Smooth muscle cell (in vitro differentiated cells): ENCODE measurements at regions not wholly inside any gene's neighbourhood (a gene's known extent, or its start where the extent isn't known, plus 50 kb on each side); places are given as distances from the start of the nearest gene placed in this dataset.

Experiments
- DNase-seq: peaks from one replicate; lab custom pipeline; 2025; ENCODE audit not compliant: unreplicated experiment; lab: John Stamatoyannopoulos, UW
- H2AFZ ChIP-seq: fragments of 200-600 bp; sonication (generic); 2 replicates; pipeline ENCODE4 v1.6.0; 2016; ENCODE audit warnings: antibody characterized with exemption, low read depth, mild to moderate bottlenecking
- H3F3A ChIP-seq: fragments of 200-600 bp; sonication (generic); 2 replicates; pipeline ENCODE4 v1.6.0; 2017; ENCODE audit warnings: antibody characterized with exemption, low read depth
- H3K27ac ChIP-seq: fragments of 200-600 bp; sonication (generic); 2 replicates; pipeline ENCODE4 v1.5.1; 2016; ENCODE audit warnings: low read depth, mild to moderate bottlenecking
- H3K27me3 ChIP-seq: fragments of 200-600 bp; sonication (generic); 2 replicates; pipeline ENCODE4 v1.6.1; 2016; ENCODE audit warnings: low read depth, mild to moderate bottlenecking
- H3K36me3 ChIP-seq: fragments of 200-600 bp; sonication (generic); 2 replicates; pipeline ENCODE4 v1.5.1; 2016; ENCODE audit warnings: low read depth
- H3K4me1 ChIP-seq: fragments of 200-600 bp; sonication (generic); 2 replicates; pipeline ENCODE4 v1.5.1; 2016; ENCODE audit warnings: low read depth
- H3K4me2 ChIP-seq: fragments of 200-600 bp; sonication (generic); 2 replicates; pipeline ENCODE4 v1.6.0; 2016; ENCODE audit warnings: mild to moderate bottlenecking
- H3K4me3 ChIP-seq: fragments of 200-600 bp; sonication (generic); 2 replicates; pipeline ENCODE4 v1.5.1; 2016; ENCODE audit warnings: mild to moderate bottlenecking
- H3K79me2 ChIP-seq: fragments of 200-600 bp; sonication (generic); 2 replicates; pipeline ENCODE4 v1.6.0; 2016; ENCODE audit warnings: low read depth, mild to moderate bottlenecking
- H3K9ac ChIP-seq: fragments of 200-600 bp; sonication (generic); 2 replicates; pipeline ENCODE4 v1.6.0; 2016; ENCODE audit warnings: low read depth
- H3K9me3 ChIP-seq: fragments of 200-600 bp; sonication (generic); replicated peaks from 2 replicates; pipeline ENCODE4 v1.5.1; 2016; ENCODE audit warnings: low read depth
- H4K20me1 ChIP-seq: fragments of 200-600 bp; sonication (generic); 2 replicates; pipeline ENCODE4 v1.6.0; 2016; ENCODE audit warnings: low read depth
- CTCF ChIP-seq: fragments of 200-600 bp; sonication (generic); IDR thresholded peaks from 2 replicates; pipeline ENCODE4 v1.5.1; 2017; ENCODE audit warnings: borderline replicate concordance, mild to moderate bottlenecking, antibody characterized with exemption; ENCODE audit not compliant: insufficient read depth, poor library complexity, severe bottlenecking
- WGBS: methylation state at CpG from one replicate; pipeline ENCODE4 v1.1.7; 2016; ENCODE audit warnings: low lambda C conversion rate; 5-methylcytosine and 5-hydroxymethylcytosine counted together

GRCh38 chr6:166771701-166772100 is 144.7 kb upstream of the RPS6KA2 start:
- H3K9ac ChIP-seq, result no peak overlapping the region
- no peaks in the 10 kb centered on the region for H3F3A ChIP-seq
- H3K4me1 ChIP-seq, result peaks cover 3% of the 10 kb centered on the region
- no peak overlapping the region for H2AFZ ChIP-seq
- no peak overlapping the region for H3K4me3 ChIP-seq
- H3K79me2 ChIP-seq, result no peaks in the 10 kb centered on the region
- DNase-seq, result no peak
- H4K20me1 ChIP-seq, result no peaks in the 10 kb centered on the region
- WGBS, result 94% methylated on average over 13 of the region's 13 CpGs
- no peak for TF ChIP-seq CTCF
- H3K27ac ChIP-seq, result no peak overlapping the region
- no peaks in the 10 kb centered on the region for H3K9me3 ChIP-seq
- no peaks in the 10 kb centered on the region for H3K36me3 ChIP-seq
- no peak overlapping the region for H3K4me2 ChIP-seq
- H3K27me3 ChIP-seq, result peaks cover 7% of the 10 kb centered on the region

DNA sequence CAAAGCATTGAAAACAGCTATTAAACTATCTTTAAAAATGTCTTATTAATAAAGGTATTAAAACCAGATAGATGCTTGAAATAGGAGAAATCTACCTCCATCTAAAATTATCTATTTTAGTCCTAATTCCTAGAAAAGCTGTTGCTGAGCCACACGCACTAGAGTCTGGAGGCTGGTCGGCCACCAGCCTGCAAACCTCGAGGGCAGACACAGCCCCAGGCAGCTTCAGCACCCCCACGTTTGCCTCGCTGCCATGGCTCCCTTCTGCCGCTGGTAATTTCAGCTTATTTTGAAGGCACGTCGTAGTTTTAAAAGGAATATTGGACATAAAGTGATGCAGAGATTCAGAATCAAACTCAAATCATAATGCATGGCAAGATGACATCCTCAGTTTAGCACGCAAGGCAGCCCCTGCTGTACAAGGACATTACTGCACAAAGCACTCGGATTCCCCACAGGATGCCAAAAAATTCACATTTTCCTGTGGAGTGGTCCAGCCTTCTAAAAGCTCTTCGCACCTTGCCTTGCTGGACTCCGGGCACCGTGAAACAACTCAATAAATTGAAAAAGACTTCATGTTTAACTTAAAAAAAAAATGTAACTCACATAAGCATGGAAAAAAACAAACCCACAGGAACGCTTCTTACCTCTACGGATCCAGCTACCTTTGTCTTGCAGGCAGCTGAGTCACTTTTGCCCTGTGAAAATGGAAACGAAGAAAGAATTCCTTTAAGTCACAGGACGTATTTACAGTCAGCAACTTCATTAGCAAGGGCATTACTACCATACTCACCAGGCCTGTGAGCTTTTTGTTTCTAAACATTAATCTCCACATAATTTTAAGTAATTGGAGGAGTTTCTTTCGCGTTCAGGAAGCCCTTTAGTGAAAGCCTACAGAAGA is 143.4 kb upstream of the RPS6KA2 start:
- Histone ChIP-seq H3K36me3 (no peaks in the 10 kb centered on the region), H3K9me3 (no peaks in the 10 kb centered on the region), H3K27me3 (peaks cover 7% of the 10 kb centered on the region), H3K4me1 (peaks cover 3% of the 10 kb centered on the region), H3K4me3 (no peak overlapping the region), H4K20me1 (no peaks in the 10 kb centered on the region), H3K9ac (no peak overlapping the region), H3K27ac (no peak overlapping the region), H2AFZ (no peak overlapping the region), H3K4me2 (no peak overlapping the region), H3K79me2 (no peaks in the 10 kb centered on the region), H3F3A (no peaks in the 10 kb centered on the region)
- peak; percentile 36 for TF ChIP-seq CTCF
- WGBS, result 67% methylated on average over 19 of the region's 19 CpGs
- DNase-seq, result no peak

DNA sequence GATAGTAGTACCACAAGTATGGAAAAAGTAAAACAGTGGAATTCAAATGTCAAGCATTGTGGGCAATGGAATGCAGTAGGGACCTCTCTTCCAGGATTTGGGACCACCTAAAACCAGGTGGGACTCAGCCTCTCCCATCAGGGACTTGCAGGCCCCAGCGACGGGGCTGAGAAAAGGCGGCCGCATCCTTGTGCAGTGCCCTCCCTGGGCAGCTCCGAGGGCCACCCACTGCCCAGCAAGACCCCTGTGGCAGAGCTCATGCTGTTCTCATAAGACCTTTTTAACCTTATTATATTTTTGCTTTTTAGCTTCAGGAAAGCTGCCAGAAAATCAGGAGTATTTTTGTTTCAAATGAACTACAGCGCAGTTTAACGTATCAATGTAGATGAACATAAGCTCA is 142.6 kb upstream of the RPS6KA2 start:
- H3K36me3 ChIP-seq, result no peaks in the 10 kb centered on the region

More for the DNA sequence above, 142.6 kb upstream of the RPS6KA2 start:
- Histone ChIP-seq H4K20me1 (no peaks in the 10 kb centered on the region), H3F3A (no peaks in the 10 kb centered on the region), H3K9ac (no peak overlapping the region), H3K4me1 (peaks cover 3% of the 10 kb centered on the region), H3K27ac (no peak overlapping the region), H3K4me3 (no peak overlapping the region), H3K4me2 (no peak overlapping the region), H2AFZ (no peak overlapping the region), H3K27me3 (peaks cover 7% of the 10 kb centered on the region), H3K9me3 (no peaks in the 10 kb centered on the region), H3K79me2 (no peaks in the 10 kb centered on the region)
- 84% methylated on average over 7 of the region's 7 CpGs for WGBS
- DNase-seq, result no peak
- no peak for TF ChIP-seq CTCF
